ENCODE measurements at regions not wholly inside any gene's neighbourhood (a gene's known extent, or its start where the extent isn't known, plus 50 kb on each side); places are given as distances from the start of the nearest gene placed in this dataset.

GRCh38 chr1:184840596-184840995 lies 85.9 kb upstream of the EDEM3 start (continued):
- TF ChIP-seq ATF2 (IDR thresholded peaks at IDR 0.05; ENCODE audit: low read length) (no peak), SP1 (IDR thresholded peaks at IDR 0.05; ENCODE audit: low read depth, low read length) (no peak), EP300 (IDR thresholded peaks at IDR 0.05; ENCODE audit: borderline replicate concordance in 1 of 2, low read depth in 2 of 2, low read length in 2 of 2) (no peak)
